ENCODE measurements at regions not wholly inside any gene's neighbourhood (a gene's known extent, or its start where the extent isn't known, plus 50 kb on each side); places are given as distances from the start of the nearest gene placed in this dataset.

DNA sequence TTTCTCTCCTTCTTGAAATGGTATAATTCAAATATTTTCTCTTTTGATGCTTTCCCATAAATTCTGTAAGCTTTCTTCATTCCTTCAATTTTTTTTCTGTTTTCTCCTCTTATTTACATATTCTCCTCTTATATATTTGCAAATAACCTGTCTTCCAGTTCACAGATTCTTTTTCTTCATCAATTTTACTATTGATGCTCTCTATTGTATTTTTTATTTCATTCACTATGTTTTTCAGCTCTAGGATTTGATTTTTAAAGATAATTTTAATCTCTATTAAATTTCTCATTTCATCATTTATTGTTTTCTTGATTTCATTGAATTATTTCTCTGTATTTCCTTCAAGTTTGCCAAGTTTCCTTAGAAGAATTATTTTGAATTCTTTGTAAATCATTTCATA, 54.0 kb upstream of the PRPS1L1 start:
- Histone ChIP-seq H3K4me2 (ENCODE audit: low read length) (no peak overlapping the region), H3K4me3 (ENCODE audit: insufficient read depth, low read depth, low read length) (no peak overlapping the region), H3K36me3 (ENCODE audit: insufficient read depth, low read length) (no peaks in the 10 kb centered on the region), H4K20me1 (ENCODE audit: insufficient read depth, low read length) (no peaks in the 10 kb centered on the region), H3K27me3 (ENCODE audit: insufficient read depth, low read length) (no peaks in the 10 kb centered on the region), H2AFZ (ENCODE audit: low read depth, low read length) (no peak overlapping the region), H3K9ac (ENCODE audit: low read length) (no peak overlapping the region), H3K9me3 (ENCODE audit: insufficient read depth, low read depth, low read length) (no peaks in the 10 kb centered on the region), H3K27ac (ENCODE audit: low read depth, low read length) (no peak overlapping the region), H3K4me1 (ENCODE audit: insufficient read depth, low read length) (no peaks in the 10 kb centered on the region), H3K79me2 (ENCODE audit: insufficient read depth, low read length) (no peaks in the 10 kb centered on the region)
- Mint-ChIP-seq H3K27me3 (ENCODE audit: low read depth, unreplicated experiment) (peaks cover 17% of the 10 kb centered on the region), H3K36me3 (ENCODE audit: low read depth, unreplicated experiment) (no peaks in the 10 kb centered on the region), H3K27ac (ENCODE audit: unreplicated experiment) (no peak overlapping the region), H3K9me3 (ENCODE audit: unreplicated experiment) (peaks cover 12% of the 10 kb centered on the region), H3K4me3 (ENCODE audit: unreplicated experiment) (no peak overlapping the region), H3K4me1 (ENCODE audit: low read depth, unreplicated experiment) (no peaks in the 10 kb centered on the region)
- DNase-seq (ENCODE audit: low read depth) = no peak
- FAIRE-seq = no peak
- TF ChIP-seq EZH2 (IDR thresholded peaks at IDR 0.05; ENCODE audit: insufficient read depth, low read length) = no peak
- TF ChIP-seq, protein P1, sequence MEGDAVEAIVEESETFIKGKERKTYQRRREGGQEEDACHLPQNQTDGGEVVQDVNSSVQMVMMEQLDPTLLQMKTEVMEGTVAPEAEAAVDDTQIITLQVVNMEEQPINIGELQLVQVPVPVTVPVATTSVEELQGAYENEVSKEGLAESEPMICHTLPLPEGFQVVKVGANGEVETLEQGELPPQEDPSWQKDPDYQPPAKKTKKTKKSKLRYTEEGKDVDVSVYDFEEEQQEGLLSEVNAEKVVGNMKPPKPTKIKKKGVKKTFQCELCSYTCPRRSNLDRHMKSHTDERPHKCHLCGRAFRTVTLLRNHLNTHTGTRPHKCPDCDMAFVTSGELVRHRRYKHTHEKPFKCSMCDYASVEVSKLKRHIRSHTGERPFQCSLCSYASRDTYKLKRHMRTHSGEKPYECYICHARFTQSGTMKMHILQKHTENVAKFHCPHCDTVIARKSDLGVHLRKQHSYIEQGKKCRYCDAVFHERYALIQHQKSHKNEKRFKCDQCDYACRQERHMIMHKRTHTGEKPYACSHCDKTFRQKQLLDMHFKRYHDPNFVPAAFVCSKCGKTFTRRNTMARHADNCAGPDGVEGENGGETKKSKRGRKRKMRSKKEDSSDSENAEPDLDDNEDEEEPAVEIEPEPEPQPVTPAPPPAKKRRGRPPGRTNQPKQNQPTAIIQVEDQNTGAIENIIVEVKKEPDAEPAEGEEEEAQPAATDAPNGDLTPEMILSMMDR (IDR thresholded peaks at IDR 0.05; ENCODE audit: insufficient read depth, low read depth, low read length) = no peak

DNA sequence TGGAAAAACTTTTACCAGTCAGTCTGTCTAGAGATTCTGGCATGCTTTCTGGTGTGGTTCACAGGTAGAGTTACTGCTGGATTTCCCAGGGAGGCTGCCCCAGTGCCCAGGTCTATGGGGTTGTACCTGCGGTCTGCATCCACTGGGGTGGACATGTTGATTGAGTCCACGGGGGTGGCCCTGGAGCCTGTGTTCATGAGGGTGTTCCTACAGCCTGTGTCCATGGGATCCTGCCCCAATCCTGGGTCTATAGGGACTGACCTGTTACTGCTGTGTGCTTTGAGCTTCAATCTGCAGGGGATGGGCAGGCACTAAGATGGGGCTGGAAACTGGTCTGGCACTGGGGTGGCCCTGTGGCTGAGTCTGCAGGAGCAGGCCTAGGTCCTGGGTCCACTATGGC, 54.5 kb upstream of the PRPS1L1 start:
- Histone ChIP-seq H3K4me1 (ENCODE audit: insufficient read depth, low read length) (peaks cover under 1% of the 10 kb centered on the region), H3K9me3 (ENCODE audit: insufficient read depth, low read depth, low read length) (no peaks in the 10 kb centered on the region), H3K27me3 (ENCODE audit: insufficient read depth, low read length) (no peaks in the 10 kb centered on the region), H3K4me2 (ENCODE audit: low read length) (no peak overlapping the region), H3K4me3 (ENCODE audit: insufficient read depth, low read depth, low read length) (no peak overlapping the region), H3K79me2 (ENCODE audit: insufficient read depth, low read length) (no peaks in the 10 kb centered on the region), H4K20me1 (ENCODE audit: insufficient read depth, low read length) (no peaks in the 10 kb centered on the region), H3K9ac (ENCODE audit: low read length) (no peak overlapping the region), H2AFZ (ENCODE audit: low read depth, low read length) (no peak overlapping the region), H3K27ac (ENCODE audit: low read depth, low read length) (no peak overlapping the region), H3K36me3 (ENCODE audit: insufficient read depth, low read length) (no peaks in the 10 kb centered on the region)
- Mint-ChIP-seq H3K9me3 (ENCODE audit: unreplicated experiment) (peaks cover 12% of the 10 kb centered on the region), H3K27ac (ENCODE audit: unreplicated experiment) (no peak overlapping the region), H3K36me3 (ENCODE audit: low read depth, unreplicated experiment) (no peaks in the 10 kb centered on the region), H3K27me3 (ENCODE audit: low read depth, unreplicated experiment) (peaks cover 19% of the 10 kb centered on the region), H3K4me3 (ENCODE audit: unreplicated experiment) (no peak overlapping the region), H3K4me1 (ENCODE audit: low read depth, unreplicated experiment) (no peaks in the 10 kb centered on the region)
- FAIRE-seq = no peak
- no peak for DNase-seq (ENCODE audit: low read depth)
- TF ChIP-seq, protein P1 (IDR thresholded peaks at IDR 0.05; ENCODE audit: insufficient read depth, low read depth, low read length) = no peak
- no peak for TF ChIP-seq EZH2 (IDR thresholded peaks at IDR 0.05; ENCODE audit: insufficient read depth, low read length)

DNA sequence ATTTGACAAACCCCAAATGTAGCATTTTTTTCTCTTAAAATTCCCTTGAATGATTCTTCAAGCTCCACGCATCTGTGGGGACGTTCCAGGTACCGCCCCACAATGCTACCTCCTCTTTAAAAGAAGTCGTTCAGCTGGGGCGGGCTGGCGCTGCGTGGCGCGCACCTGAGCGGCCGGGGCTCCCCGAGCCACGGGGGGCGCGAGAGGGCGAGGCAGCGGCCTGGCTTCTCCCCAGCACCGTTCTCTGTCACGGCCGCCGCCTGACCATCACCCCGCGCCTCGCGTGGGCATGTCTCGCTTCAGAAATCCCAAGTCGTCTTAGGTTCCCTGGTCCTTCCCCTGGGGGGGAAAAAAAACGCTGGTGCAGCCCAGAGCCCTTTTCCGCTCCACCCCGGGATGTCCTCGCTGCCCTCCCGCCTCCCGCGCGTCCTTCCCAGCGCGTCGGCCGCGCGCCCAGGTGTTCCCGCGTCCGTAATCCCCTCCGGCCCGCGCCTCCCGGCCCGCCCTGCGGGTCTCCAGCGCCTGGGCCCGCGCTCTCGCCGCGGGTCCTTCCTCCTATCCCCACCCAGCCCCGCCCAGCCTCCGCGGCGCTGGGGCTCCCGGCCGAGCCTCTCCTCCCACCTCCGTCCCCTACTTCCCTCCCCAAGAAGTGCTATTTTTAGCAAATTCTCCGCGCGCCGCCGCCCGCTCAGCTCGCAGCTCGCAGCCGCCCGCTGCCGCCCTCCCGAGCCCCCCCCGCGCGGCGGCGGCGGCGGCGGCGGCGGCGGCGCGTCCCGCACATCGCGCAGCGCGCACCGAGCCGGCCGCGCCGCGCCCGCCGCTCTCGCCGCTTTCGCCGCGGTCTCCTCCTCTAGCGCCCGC, 58.7 kb upstream of the PRPS1L1 start:
- no peak for TF ChIP-seq EZH2 (IDR thresholded peaks at IDR 0.05; ENCODE audit: insufficient read depth, low read length)
- TF ChIP-seq, protein P1 (IDR thresholded peaks at IDR 0.05; ENCODE audit: insufficient read depth, low read depth, low read length) = peak; percentile 6
- H3K4me2 ChIP-seq (ENCODE audit: low read length) = peak overlapping the region; percentile 97
- Mint-ChIP-seq H3K4me1 (ENCODE audit: low read depth, unreplicated experiment) (no peaks in the 10 kb centered on the region), H3K36me3 (ENCODE audit: low read depth, unreplicated experiment) (no peaks in the 10 kb centered on the region), H3K9me3 (ENCODE audit: unreplicated experiment) (peaks cover 9% of the 10 kb centered on the region), H3K27ac (ENCODE audit: unreplicated experiment) (no peak overlapping the region), H3K4me3 (ENCODE audit: unreplicated experiment) (peak overlapping the region; percentile 83), H3K27me3 (ENCODE audit: low read depth, unreplicated experiment) (peaks cover 37% of the 10 kb centered on the region)
- H3K79me2 ChIP-seq (ENCODE audit: insufficient read depth, low read length) = no peaks in the 10 kb centered on the region
- H3K9me3 ChIP-seq (ENCODE audit: insufficient read depth, low read depth, low read length) = no peaks in the 10 kb centered on the region
- FAIRE-seq = no peak
- peak overlapping the region; percentile 77 for H3K4me3 ChIP-seq (ENCODE audit: insufficient read depth, low read depth, low read length)
- no peaks in the 10 kb centered on the region for H3K36me3 ChIP-seq (ENCODE audit: insufficient read depth, low read length)
- peaks cover 7% of the 10 kb centered on the region for H3K4me1 ChIP-seq (ENCODE audit: insufficient read depth, low read length)
- peak overlapping the region; percentile 88 for H2AFZ ChIP-seq (ENCODE audit: low read depth, low read length)
- no peak overlapping the region for H3K27ac ChIP-seq (ENCODE audit: low read depth, low read length)
- H3K9ac ChIP-seq (ENCODE audit: low read length) = peak overlapping the region; percentile 74
- H3K27me3 ChIP-seq (ENCODE audit: insufficient read depth, low read length) = no peaks in the 10 kb centered on the region
- no peaks in the 10 kb centered on the region for H4K20me1 ChIP-seq (ENCODE audit: insufficient read depth, low read length)
- peak; percentile 19 for DNase-seq (ENCODE audit: low read depth)

All from astrocyte (in vitro differentiated cells and primary cell).